DMS114 treated with DMSO at 0.1 percent for 48 hours (cell line): ENCODE measurements at regions not wholly inside any gene's neighbourhood (a gene's known extent, or its start where the extent isn't known, plus 50 kb on each side); places are given as distances from the start of the nearest gene placed in this dataset.

Source experiments
- DNase-seq: peaks from one replicate; lab custom pipeline; 2025; ENCODE audit not compliant: unreplicated experiment; lab: John Stamatoyannopoulos, UW

- DNase-seq = no peak
Observed at GRCh38 chr20:6884114-6884513, 116.6 kb downstream of the BMP2 start.

GRCh38 chr20:6886065-6886729 lies 118.7 kb downstream of the BMP2 start:
- DNase-seq = no peak

- DNase-seq = no peak
Observed at GRCh38 chr20:6887966-6888365, 120.5 kb downstream of the BMP2 start.

- DNase-seq = no peak
Observed at GRCh38 chr20:6888736-6889395, 121.4 kb downstream of the BMP2 start.

GRCh38 chr20:6892724-6893123 lies 125.2 kb downstream of the BMP2 start:
- DNase-seq = no peak

DNA sequence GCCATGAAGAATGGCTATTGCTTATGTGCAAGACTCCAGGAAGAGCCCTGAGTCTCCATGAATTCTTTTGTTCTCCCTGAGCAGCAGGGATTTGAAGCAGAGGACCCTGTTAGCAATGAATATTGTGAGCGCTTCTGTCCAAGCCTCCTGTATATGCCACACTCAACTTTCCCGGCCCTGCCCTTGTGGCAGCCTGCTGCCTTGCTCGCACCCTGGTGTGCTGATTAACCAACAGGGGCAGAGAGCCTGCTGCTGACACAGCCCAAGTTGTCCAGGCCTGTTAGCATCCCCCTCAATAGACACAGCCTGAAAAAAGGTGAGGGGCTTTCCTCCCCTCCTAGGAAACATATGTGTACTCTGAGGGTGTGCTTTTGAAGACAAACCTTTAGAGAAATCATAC lies 131.4 kb downstream of the BMP2 start:
- DNase-seq = no peak

GRCh38 chr20:6906871-6907270 lies 139.4 kb downstream of the BMP2 start:
- DNase-seq = no peak

DNA sequence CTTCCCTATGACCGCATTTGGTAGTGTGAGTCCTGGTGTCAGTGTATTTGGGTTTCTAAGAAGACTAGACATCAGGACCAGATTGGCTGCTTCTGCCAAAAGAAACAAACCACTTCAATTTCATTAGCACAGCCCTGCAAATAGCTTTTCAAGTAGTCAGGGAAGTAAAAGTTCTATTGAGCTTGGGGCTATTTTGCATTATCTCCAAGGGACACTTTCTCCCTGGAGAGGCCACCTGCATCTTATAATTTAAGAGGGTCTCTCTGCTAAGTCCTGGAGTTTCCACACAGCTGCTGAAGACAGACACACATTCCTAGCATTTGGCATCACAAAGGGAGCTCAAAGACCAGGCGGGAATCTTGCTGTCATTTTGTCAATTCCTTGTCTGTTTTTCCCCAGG lies 141.2 kb downstream of the BMP2 start:
- DNase-seq = no peak

DNA sequence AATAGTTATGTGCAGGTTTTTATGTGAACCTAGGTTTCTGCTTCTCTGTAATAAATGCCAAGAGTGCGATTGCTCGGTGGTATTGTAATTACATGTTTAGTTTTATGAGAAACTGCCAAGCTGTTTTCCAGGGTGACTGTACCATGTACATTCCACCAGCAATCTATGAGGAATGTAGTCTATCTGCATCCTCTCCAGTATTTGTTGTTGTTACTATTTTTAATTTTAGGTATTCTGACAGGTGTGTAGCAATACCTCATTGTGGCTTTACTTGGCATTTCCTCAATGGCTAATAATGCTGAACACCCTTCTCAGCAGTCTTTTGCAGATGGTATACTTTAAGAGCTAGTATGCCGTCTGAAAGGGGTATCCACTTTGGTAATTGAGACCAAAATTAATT lies 142.1 kb downstream of the BMP2 start:
- DNase-seq = no peak

- DNase-seq = no peak
Observed at GRCh38 chr20:6914986-6915385, 147.5 kb downstream of the BMP2 start.

DNA sequence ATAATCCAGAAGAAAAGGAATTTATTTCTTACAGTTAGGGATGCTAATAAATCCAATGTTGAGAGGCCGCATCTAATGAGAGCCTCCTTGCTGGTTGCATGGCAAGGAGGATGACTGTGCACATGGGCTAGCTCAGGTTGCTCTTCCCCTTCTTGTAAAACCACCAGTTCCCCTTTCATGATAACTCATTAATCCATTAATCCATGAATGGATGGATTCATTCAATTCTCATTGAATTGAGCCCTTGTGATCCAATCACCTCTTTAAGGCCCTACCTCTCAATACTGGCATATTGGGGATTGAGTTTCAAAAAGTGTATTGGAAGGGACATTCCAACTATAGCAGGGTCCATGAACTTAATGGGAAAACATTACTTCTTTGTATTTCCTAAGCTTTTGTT lies 149.5 kb downstream of the BMP2 start:
- no peak for DNase-seq

GRCh38 chr20:6919792-6920468 lies 152.4 kb downstream of the BMP2 start:
- no peak for DNase-seq

GRCh38 chr20:6920991-6921613 lies 153.6 kb downstream of the BMP2 start:
- no peak for DNase-seq

GRCh38 chr20:6921717-6922386 lies 154.4 kb downstream of the BMP2 start:
- DNase-seq = no peak

DNA sequence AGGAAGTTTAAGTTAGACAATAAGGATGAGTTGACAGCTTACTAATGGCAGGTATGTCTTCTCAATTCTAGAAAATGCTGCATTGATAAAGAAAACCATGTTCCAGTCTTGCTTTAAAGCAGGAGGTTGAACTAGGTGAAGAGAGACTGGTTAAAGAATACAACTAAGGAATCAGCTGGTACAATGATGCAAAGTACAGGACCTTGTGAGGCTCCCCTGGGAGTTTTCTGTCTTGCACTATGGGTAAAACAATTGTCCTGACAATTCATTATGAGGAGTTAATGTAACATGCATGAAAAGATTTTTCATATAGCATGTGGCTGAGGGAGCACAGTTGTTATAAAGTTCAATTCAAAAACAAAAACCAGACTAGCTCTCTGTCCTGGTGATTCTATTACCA lies 157.2 kb downstream of the BMP2 start:
- DNase-seq = no peak

DNA sequence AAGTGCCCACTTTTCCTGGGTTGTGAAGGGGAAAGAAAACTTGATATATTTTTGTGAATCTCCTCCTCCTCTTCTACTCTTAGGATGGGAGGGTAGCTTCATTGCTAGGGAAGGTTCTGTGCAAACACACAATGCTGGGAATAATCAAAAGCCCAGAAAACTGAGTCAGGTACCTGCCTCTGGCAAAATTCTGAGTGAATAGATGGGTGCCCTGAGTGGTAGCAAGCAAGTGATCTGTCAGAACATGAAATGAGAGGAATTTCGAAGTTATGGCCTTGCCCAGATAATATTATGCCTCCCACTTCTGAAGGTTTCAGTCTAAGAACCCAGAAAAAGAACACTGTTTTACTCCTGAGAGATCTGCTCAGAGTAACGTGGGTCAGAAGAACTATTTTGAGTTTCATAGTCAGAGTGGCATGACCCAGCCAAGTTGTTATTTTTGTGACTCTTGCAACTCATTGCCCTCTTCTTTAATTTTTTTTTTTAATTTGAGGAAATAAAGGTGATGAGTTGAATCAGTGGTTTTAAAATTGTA lies 158.3 kb downstream of the BMP2 start:
- no peak for DNase-seq

DNA sequence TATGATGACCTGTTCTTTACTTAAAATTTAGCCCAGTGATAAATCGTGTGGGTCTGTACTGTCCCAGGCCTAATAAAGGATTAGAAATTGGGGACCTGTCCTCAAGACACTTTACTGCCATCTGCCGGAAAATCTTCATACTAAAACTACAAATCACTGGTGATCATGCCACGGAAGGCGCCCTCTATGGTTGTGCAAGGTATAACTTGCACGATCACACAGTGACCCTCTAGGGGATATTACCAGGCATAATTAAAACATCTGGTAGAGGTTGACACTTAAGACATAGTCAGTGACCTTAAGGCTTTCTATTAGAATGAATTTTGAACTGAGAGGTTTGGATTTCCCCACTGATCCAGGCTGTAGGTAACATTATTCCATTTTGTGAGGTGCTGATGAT lies 172.6 kb downstream of the BMP2 start:
- no peak for DNase-seq

- no peak for DNase-seq
Observed at GRCh38 chr20:6940876-6941275, 173.4 kb downstream of the BMP2 start.

GRCh38 chr20:6941571-6941970 lies 174.1 kb downstream of the BMP2 start:
- no peak for DNase-seq

- no peak for DNase-seq
Observed at GRCh38 chr20:6942266-6942665, 174.8 kb downstream of the BMP2 start.

GRCh38 chr20:6944292-6944691 lies 176.8 kb downstream of the BMP2 start:
- DNase-seq = no peak
